ENCODE measurements at regions not wholly inside any gene's neighbourhood (a gene's known extent, or its start where the extent isn't known, plus 50 kb on each side); places are given as distances from the start of the nearest gene placed in this dataset.

GRCh38 chr2:62447411-62447810, 58.6 kb downstream of the TMEM17 start:
- no peak for DNase-seq

- no peak for DNase-seq
These were observed 59.5 kb downstream of the TMEM17 start for GRCh38 chr2:62446491-62446890.

- no peak for DNase-seq
These were observed 62.1 kb downstream of the TMEM17 start for GRCh38 chr2:62443886-62444285.

GRCh38 chr2:62443471-62443870, 62.5 kb downstream of the TMEM17 start:
- DNase-seq = no peak

- no peak for DNase-seq
These were observed 64.2 kb downstream of the TMEM17 start for GRCh38 chr2:62441824-62442223.

- no peak for DNase-seq
These were observed 64.6 kb downstream of the TMEM17 start for GRCh38 chr2:62441421-62441820.

- no peak for DNase-seq
These were observed 65.6 kb downstream of the TMEM17 start for GRCh38 chr2:62440281-62440946.

- no peak for DNase-seq
These were observed 66.6 kb downstream of the TMEM17 start for GRCh38 chr2:62439425-62439824.

GRCh38 chr2:62437785-62438184, 68.2 kb downstream of the TMEM17 start:
- DNase-seq = no peak

GRCh38 chr2:62435720-62436119, 70.3 kb downstream of the TMEM17 start:
- no peak for DNase-seq

- DNase-seq = no peak
These were observed 73.6 kb downstream of the TMEM17 start for GRCh38 chr2:62432407-62432806.

GRCh38 chr2:62431512-62431911, 74.5 kb downstream of the TMEM17 start:
- DNase-seq = no peak

GRCh38 chr2:62430146-62430545, 75.8 kb downstream of the TMEM17 start:
- DNase-seq = no peak

- DNase-seq = no peak
These were observed 78.8 kb downstream of the TMEM17 start for GRCh38 chr2:62427146-62427545.

- no peak for DNase-seq
These were observed 79.7 kb downstream of the TMEM17 start for GRCh38 chr2:62426154-62426912.

- no peak for DNase-seq
These were observed 80.3 kb downstream of the TMEM17 start for GRCh38 chr2:62425684-62426083.

GRCh38 chr2:62424899-62425298, 81.1 kb downstream of the TMEM17 start:
- DNase-seq = no peak

- DNase-seq = no peak
These were observed 82.0 kb downstream of the TMEM17 start for GRCh38 chr2:62423883-62424458.

- no peak for DNase-seq
These were observed 82.8 kb downstream of the TMEM17 start for GRCh38 chr2:62423235-62423634.

GRCh38 chr2:62415518-62415917, 90.5 kb downstream of the TMEM17 start:
- no peak for DNase-seq

- DNase-seq = no peak
These were observed 91.0 kb downstream of the TMEM17 start for GRCh38 chr2:62415019-62415431.

GRCh38 chr2:62413116-62413663, 92.8 kb downstream of the TMEM17 start:
- no peak for DNase-seq

GRCh38 chr2:62412347-62412742, 93.7 kb downstream of the TMEM17 start:
- no peak for DNase-seq

- no peak for DNase-seq
These were observed 95.0 kb downstream of the TMEM17 start for GRCh38 chr2:62410926-62411456.

All from NCI-H1694 treated with DMSO at 0.1 percent for 48 hours (cell line).